ENCODE measurements at regions not wholly inside any gene's neighbourhood (a gene's known extent, or its start where the extent isn't known, plus 50 kb on each side); places are given as distances from the start of the nearest gene placed in this dataset.

GRCh38 chr12:18923721-18924120 is 185.8 kb downstream of the CAPZA3 start:
- no peak overlapping the region for H3K27ac Mint-ChIP-seq (ENCODE audit: unreplicated experiment)
- TF ChIP-seq CTCF (conservative IDR thresholded peaks at IDR 0.05), result no peak

GRCh38 chr12:18926188-18926587 is 188.3 kb downstream of the CAPZA3 start:
- Mint-ChIP-seq H3K27ac (ENCODE audit: unreplicated experiment) (no peak overlapping the region), H3K27me3 (ENCODE audit: low read depth) (no peaks in the 10 kb centered on the region), H3K36me3 (ENCODE audit: low read depth) (no peaks in the 10 kb centered on the region), H3K4me3 (no peak overlapping the region), H3K9me3 (peaks cover 16% of the 10 kb centered on the region), H3K4me1 (no peaks in the 10 kb centered on the region)
- no peak for TF ChIP-seq CTCF (conservative IDR thresholded peaks at IDR 0.05)
- no peak for DNase-seq (ENCODE audit: low read depth, low spot score)

More at GRCh38 chr12:18923721-18924120, 185.8 kb downstream of the CAPZA3 start:
- peaks cover 6% of the 10 kb centered on the region for H3K9me3 Mint-ChIP-seq
- no peaks in the 10 kb centered on the region for H3K36me3 Mint-ChIP-seq (ENCODE audit: low read depth)
- no peak for DNase-seq (ENCODE audit: low read depth, low spot score)
- no peak overlapping the region for H3K4me3 Mint-ChIP-seq
- no peaks in the 10 kb centered on the region for H3K4me1 Mint-ChIP-seq
- no peaks in the 10 kb centered on the region for H3K27me3 Mint-ChIP-seq (ENCODE audit: low read depth)

- peaks cover 6% of the 10 kb centered on the region for H3K36me3 Mint-ChIP-seq (ENCODE audit: low read depth)
- no peak for TF ChIP-seq CTCF (conservative IDR thresholded peaks at IDR 0.05)
- peaks cover 4% of the 10 kb centered on the region for H3K4me1 Mint-ChIP-seq
- no peak overlapping the region for H3K27ac Mint-ChIP-seq (ENCODE audit: unreplicated experiment)
- no peaks in the 10 kb centered on the region for H3K27me3 Mint-ChIP-seq (ENCODE audit: low read depth)
- H3K4me3 Mint-ChIP-seq, result no peak overlapping the region
- DNase-seq (ENCODE audit: low read depth, low spot score), result no peak
- H3K9me3 Mint-ChIP-seq, result peaks cover 18% of the 10 kb centered on the region
Observed at GRCh38 chr12:18932211-18932610, 194.3 kb downstream of the CAPZA3 start.

- no peak for TF ChIP-seq CTCF (conservative IDR thresholded peaks at IDR 0.05)
- no peak overlapping the region for H3K27ac Mint-ChIP-seq (ENCODE audit: unreplicated experiment)
- H3K4me1 Mint-ChIP-seq, result peaks cover 4% of the 10 kb centered on the region
- no peak for DNase-seq (ENCODE audit: low read depth, low spot score)
- H3K4me3 Mint-ChIP-seq, result no peak overlapping the region
- H3K36me3 Mint-ChIP-seq (ENCODE audit: low read depth), result peaks cover 6% of the 10 kb centered on the region
- H3K27me3 Mint-ChIP-seq (ENCODE audit: low read depth), result no peaks in the 10 kb centered on the region
- H3K9me3 Mint-ChIP-seq, result peaks cover 18% of the 10 kb centered on the region
Observed at GRCh38 chr12:18932715-18933114, 194.8 kb downstream of the CAPZA3 start.

- no peak for TF ChIP-seq CTCF (conservative IDR thresholded peaks at IDR 0.05)
- peaks cover 6% of the 10 kb centered on the region for H3K36me3 Mint-ChIP-seq (ENCODE audit: low read depth)
Observed at GRCh38 chr12:18935371-18935965, 194.1 kb upstream of the PLEKHA5 start.

More at GRCh38 chr12:18935371-18935965, 194.1 kb upstream of the PLEKHA5 start:
- Mint-ChIP-seq H3K27ac (ENCODE audit: unreplicated experiment) (no peak overlapping the region), H3K9me3 (peaks cover 7% of the 10 kb centered on the region), H3K4me3 (no peak overlapping the region), H3K27me3 (ENCODE audit: low read depth) (no peaks in the 10 kb centered on the region), H3K4me1 (peaks cover 4% of the 10 kb centered on the region)
- no peak for DNase-seq (ENCODE audit: low read depth, low spot score)

Measured in neural crest cell (in vitro differentiated cells).